B cell (primary cell): ENCODE measurements at regions not wholly inside any gene's neighbourhood (a gene's known extent, or its start where the extent isn't known, plus 50 kb on each side); places are given as distances from the start of the nearest gene placed in this dataset.

Experiments
- EZH2 ChIP-seq: IDR thresholded peaks from 2 replicates; pipeline ENCODE4 v1.6.1; 2012; ENCODE audit warnings: borderline replicate concordance, low read depth, mild to moderate bottlenecking, moderate library complexity, low read length; ENCODE audit not compliant: insufficient read depth, poor library complexity, severe bottlenecking
- TF ChIP-seq, protein P1 (sequence below): fragments of 200-600 bp; IDR thresholded peaks from one replicate; pipeline ENCODE4 v1.8.0; 2022; ENCODE audit warnings: antibody characterized with exemption, mild to moderate bottlenecking

DNA sequence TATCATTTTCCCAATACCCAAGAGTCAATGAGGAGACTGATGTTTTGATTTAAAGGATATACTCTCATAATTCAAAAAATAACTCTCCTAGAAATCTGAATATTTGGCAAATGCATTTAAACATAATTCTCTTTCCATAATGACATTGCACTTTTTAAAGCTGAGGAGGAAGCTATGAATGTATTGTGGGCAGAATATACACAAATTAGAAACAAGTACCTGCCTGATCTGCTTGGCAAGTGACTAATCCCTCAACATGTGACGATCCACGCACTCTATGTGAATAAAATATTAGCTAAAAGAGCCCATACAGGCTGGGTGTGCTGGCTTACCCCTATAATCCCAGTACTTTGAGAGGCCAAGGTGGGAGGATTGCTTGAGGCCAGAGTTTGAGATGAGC lies 88.3 kb upstream of the CCDC28A start:
- TF ChIP-seq, protein P1, sequence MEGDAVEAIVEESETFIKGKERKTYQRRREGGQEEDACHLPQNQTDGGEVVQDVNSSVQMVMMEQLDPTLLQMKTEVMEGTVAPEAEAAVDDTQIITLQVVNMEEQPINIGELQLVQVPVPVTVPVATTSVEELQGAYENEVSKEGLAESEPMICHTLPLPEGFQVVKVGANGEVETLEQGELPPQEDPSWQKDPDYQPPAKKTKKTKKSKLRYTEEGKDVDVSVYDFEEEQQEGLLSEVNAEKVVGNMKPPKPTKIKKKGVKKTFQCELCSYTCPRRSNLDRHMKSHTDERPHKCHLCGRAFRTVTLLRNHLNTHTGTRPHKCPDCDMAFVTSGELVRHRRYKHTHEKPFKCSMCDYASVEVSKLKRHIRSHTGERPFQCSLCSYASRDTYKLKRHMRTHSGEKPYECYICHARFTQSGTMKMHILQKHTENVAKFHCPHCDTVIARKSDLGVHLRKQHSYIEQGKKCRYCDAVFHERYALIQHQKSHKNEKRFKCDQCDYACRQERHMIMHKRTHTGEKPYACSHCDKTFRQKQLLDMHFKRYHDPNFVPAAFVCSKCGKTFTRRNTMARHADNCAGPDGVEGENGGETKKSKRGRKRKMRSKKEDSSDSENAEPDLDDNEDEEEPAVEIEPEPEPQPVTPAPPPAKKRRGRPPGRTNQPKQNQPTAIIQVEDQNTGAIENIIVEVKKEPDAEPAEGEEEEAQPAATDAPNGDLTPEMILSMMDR = no peak
- TF ChIP-seq EZH2 = no peak
